K562 (cell line): ENCODE measurements at regions not wholly inside any gene's neighbourhood (a gene's known extent, or its start where the extent isn't known, plus 50 kb on each side); places are given as distances from the start of the nearest gene placed in this dataset.

Experiments used
- AFF1 ChIP-seq, 2 experiments: fragments of 450-650 bp; IDR thresholded peaks; 2 replicates each; pipeline ENCODE4 v1.6.1; 2018; ENCODE audit warnings: mild to moderate bottlenecking in 2 of 2, low read depth in 1 of 2; ENCODE audit not compliant: partially characterized antibody in 2 of 2
- BDP1 ChIP-seq: IDR thresholded peaks from 3 replicates; pipeline ENCODE4 v1.6.1; 2011; ENCODE audit not compliant: insufficient read length, insufficient read depth
- C11orf30 ChIP-seq: fragments of 450-650 bp; IDR thresholded peaks from 2 replicates; pipeline ENCODE4 v1.6.1; 2016; ENCODE audit warnings: low read depth, mild to moderate bottlenecking
- ETS2 ChIP-seq: IDR thresholded peaks from 2 replicates; pipeline ENCODE4 v1.6.1; 2016; ENCODE audit warnings: borderline replicate concordance, missing genetic modification characterization, mild to moderate bottlenecking, moderate library complexity, missing compliant biosample characterization; ENCODE audit not compliant: poor library complexity, severe bottlenecking
- GTF2A2 ChIP-seq: IDR thresholded peaks from 2 replicates; pipeline ENCODE4 v1.6.1; 2016; ENCODE audit warnings: mild to moderate bottlenecking, missing genetic modification characterization, missing compliant biosample characterization
- GTF3C2 ChIP-seq: IDR thresholded peaks from 3 replicates; pipeline ENCODE4 v1.6.1; 2011; ENCODE audit warnings: borderline replicate concordance, mild to moderate bottlenecking, moderate library complexity; ENCODE audit not compliant: insufficient read length; ENCODE audit errors: extremely low read depth
- HDAC1 ChIP-seq, 2 experiments: fragments of 450-650 bp; IDR thresholded peaks; 2 replicates each; pipeline ENCODE4 v1.6.1; 2016 to 2017; ENCODE audit warnings: inconsistent platforms in 1 of 2, mild to moderate bottlenecking in 1 of 2, moderate library complexity in 1 of 2
- HMBOX1 ChIP-seq: sonication (generic); IDR thresholded peaks from 2 replicates; pipeline ENCODE4 v1.6.1; 2016
- HNRNPK ChIP-seq: fragments of 200-400 bp; formaldehyde crosslinking; IDR thresholded peaks from one replicate; pipeline ENCODE4 v1.6.1; 2018; ENCODE audit warnings: mild to moderate bottlenecking, low read depth, low read length; ENCODE audit not compliant: poor library complexity, severe bottlenecking
- NCOR1 ChIP-seq: fragments of 450-650 bp; IDR thresholded peaks from 2 replicates; pipeline ENCODE4 v1.6.1; 2016; ENCODE audit warnings: mild to moderate bottlenecking, moderate library complexity
- NONO ChIP-seq, 2 experiments: fragments of 200-400 bp in 1 of 2; fragments of 450-650 bp in 1 of 2; formaldehyde crosslinking in 1 of 2; IDR thresholded peaks; 2 replicates each; pipeline ENCODE4 v1.6.1; 2017; ENCODE audit warnings: low read depth in 2 of 2, mild to moderate bottlenecking in 2 of 2, moderate library complexity in 2 of 2, low read length in 1 of 2
- POLR2H ChIP-seq: IDR thresholded peaks from 2 replicates; pipeline ENCODE4 v1.6.1; 2016; ENCODE audit warnings: missing genetic modification characterization, low read depth, mild to moderate bottlenecking, control low read depth, missing compliant biosample characterization, moderate library complexity
- RBBP5 ChIP-seq: fragments of 200-600 bp; sonication (generic); IDR thresholded peaks from 2 replicates; pipeline ENCODE4 v1.6.1; 2012; ENCODE audit warnings: borderline replicate concordance, mild to moderate bottlenecking, low read length, control low read depth, inconsistent platforms; ENCODE audit not compliant: insufficient read depth, poor library complexity, severe bottlenecking
- RBM25 ChIP-seq: fragments of 200-400 bp; formaldehyde crosslinking; IDR thresholded peaks from 2 replicates; pipeline ENCODE4 v1.6.1; 2018; ENCODE audit warnings: low read length, low read depth, moderate library complexity; ENCODE audit not compliant: severe bottlenecking
- SAFB ChIP-seq: fragments of 200-400 bp; formaldehyde crosslinking; IDR thresholded peaks from 2 replicates; pipeline ENCODE4 v1.6.1; 2017; ENCODE audit warnings: low read depth, low read length, borderline replicate concordance
- SRSF7 ChIP-seq: fragments of 200-400 bp; formaldehyde crosslinking; optimal IDR thresholded peaks from 2 replicates; pipeline ENCODE3; 2017; ENCODE audit warnings: mild to moderate bottlenecking, low read depth, low read length
- TRIM25 ChIP-seq: fragments of 450-650 bp; IDR thresholded peaks from 2 replicates; pipeline ENCODE4 v1.7.0; 2016; ENCODE audit warnings: borderline replicate concordance
- ZNF143 ChIP-seq: sonication (generic); formaldehyde crosslinking; IDR thresholded peaks from 2 replicates; pipeline ENCODE4 v1.9.0; 2022; ENCODE audit warnings: mild to moderate bottlenecking, missing genetic modification reagents
- ZNF780A ChIP-seq: fragments of 250-450 bp; sonication (Bioruptor Pico); IDR thresholded peaks from 2 replicates; pipeline ENCODE4 v1.5.0; 2021; ENCODE audit warnings: mild to moderate bottlenecking

GRCh38 chr18:8507361-8507760 is 101.9 kb upstream of the RAB12 start (continued):
- TF ChIP-seq HMBOX1 (no peak), ZNF780A (CRISPR knock-in tag) (no peak), HNRNPK (no peak), HDAC1 (IDR thresholded peaks at IDR 0.05) (no peak), AFF1 (IDR thresholded peaks at IDR 0.05; ENCODE audit: low read depth in 1 of 2, partially characterized antibody in 2 of 2) (no peak), BDP1 (no peak), GTF2A2 (tag) (no peak), GTF3C2 (no peak), SAFB (no peak), C11orf30 (no peak), NCOR1 (no peak), RBM25 (no peak), POLR2H (tag) (no peak), ZNF143 (CRISPR knock-in tag) (no peak), ETS2 (no peak), TRIM25 (no peak), RBBP5 (no peak), SRSF7 (no peak), NONO (IDR thresholded peaks at IDR 0.05; ENCODE audit: low read depth in 2 of 2, low read length in 1 of 2) (no peak)
